Thymus (tissue), 11 donors: ENCODE measurements at regions not wholly inside any gene's neighbourhood (a gene's known extent, or its start where the extent isn't known, plus 50 kb on each side); places are given as distances from the start of the nearest gene placed in this dataset.
"Not testable (repeated sequence)": the region's sequence is repeated elsewhere in the genome, so short reads cannot be mapped to it uniquely, and the experiment has no call there.

ENCODE experiments used
- DNase-seq, 9 donors: peaks; one replicate each; pipeline ENCODE4 v3.0.0-alpha.2; 2013; ENCODE audit warnings: low spot score in 9 of 9, low read depth in 6 of 9, missing footprints in 1 of 9
- H3K27ac ChIP-seq, 2 donors: one replicate each; pipeline ENCODE4 v1.5.1; 2013; ENCODE audit warnings: control low read depth in 1 of 2, low read depth in 1 of 2, low read length in 1 of 2, mild to moderate bottlenecking in 1 of 2, moderate library complexity in 1 of 2
- H3K27me3 ChIP-seq, 2 donors: one replicate each; pipeline ENCODE4 v1.5.1; 2013; ENCODE audit warnings: low read length in 1 of 2; ENCODE audit not compliant: control insufficient read depth in 2 of 2, insufficient read depth in 1 of 2
- H3K36me3 ChIP-seq, 2 donors: one replicate each; pipeline ENCODE4 v1.5.1; 2013; ENCODE audit warnings: low read length in 1 of 2, mild to moderate bottlenecking in 1 of 2, moderate library complexity in 1 of 2; ENCODE audit not compliant: control insufficient read depth in 2 of 2, insufficient read depth in 2 of 2
- H3K4me1 ChIP-seq, 2 donors: one replicate each; pipeline ENCODE4 v1.5.1; 2013; ENCODE audit warnings: low read length in 2 of 2; ENCODE audit not compliant: control insufficient read depth in 2 of 2, insufficient read depth in 2 of 2
- H3K4me3 ChIP-seq, 2 donors: one replicate each; pipeline ENCODE4 v1.5.1; 2013; ENCODE audit warnings: low read length in 2 of 2, control low read depth in 1 of 2, mild to moderate bottlenecking in 1 of 2
- H3K9me3 ChIP-seq, 2 donors: one replicate each; pipeline ENCODE4 v1.5.1; 2013; ENCODE audit warnings: low read length in 1 of 2, mild to moderate bottlenecking in 1 of 2; ENCODE audit not compliant: control insufficient read depth in 2 of 2, insufficient read depth in 1 of 2
- WGBS: extraction: QIAGEN DNeasy Blood & Tissue Kit; methylation state at CpG from one replicate; pipeline ENCODE4 v1.1.7; 2013; 5-methylcytosine and 5-hydroxymethylcytosine counted together
- donor health status: healthy.

DNA sequence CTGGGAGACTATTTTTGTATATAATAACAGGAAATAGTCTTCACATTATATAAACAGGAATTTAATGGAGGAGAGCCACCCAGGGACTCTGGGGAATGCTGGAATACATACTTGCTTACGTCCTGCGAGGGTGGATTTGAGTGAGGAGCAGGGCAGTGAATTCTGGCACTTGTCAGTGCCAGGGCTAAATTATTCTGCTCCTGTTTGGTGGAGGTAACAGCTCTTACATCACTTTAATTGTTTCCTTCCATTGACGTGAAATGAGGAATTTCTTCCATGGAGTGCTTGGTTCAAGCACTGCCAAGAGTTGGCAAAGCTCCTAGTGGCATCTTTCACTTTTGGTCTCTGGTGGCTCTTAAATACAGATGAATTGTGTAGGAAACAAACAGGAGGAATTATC, 94.1 kb upstream of the GOLGA8J start:
- H3K36me3 ChIP-seq, result no peaks in the 10 kb centered on the region
- 70% methylated on average over 3 of the region's 3 CpGs for WGBS
- H3K4me1 ChIP-seq, result no peaks in the 10 kb centered on the region
- H3K9me3 ChIP-seq, result no peaks in the 10 kb centered on the region
- H3K27ac ChIP-seq, result no peak overlapping the region
- peaks cover 0 to 2% of the 10 kb centered on the region in 2 donors for H3K27me3 ChIP-seq
- no peak for DNase-seq
- H3K4me3 ChIP-seq, result no peak overlapping the region

DNA sequence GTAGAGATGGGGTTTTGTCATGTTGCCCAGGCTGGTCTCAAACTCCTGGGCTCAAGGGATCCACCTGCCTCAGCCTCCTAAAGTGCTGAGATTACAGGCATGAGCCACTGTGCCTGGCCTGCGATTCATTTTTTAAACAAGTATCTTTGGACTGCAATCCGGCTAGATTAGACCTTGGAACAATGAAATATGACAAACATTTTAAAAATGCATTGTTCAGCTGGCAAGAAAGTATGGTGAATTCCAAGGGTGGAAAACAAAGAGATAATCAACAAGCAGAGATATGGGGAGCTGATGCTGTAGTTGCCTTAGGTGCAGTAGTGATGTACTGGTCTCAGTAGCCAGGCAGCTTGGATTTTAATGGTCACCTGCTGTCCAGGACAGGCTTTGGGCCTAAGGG, 95.8 kb upstream of the GOLGA8J start:
- H3K27me3 ChIP-seq, result peaks cover 0 to 2% of the 10 kb centered on the region in 2 donors
- 95% methylated on average over 2 of the region's 2 CpGs for WGBS
- H3K36me3 ChIP-seq, result no peaks in the 10 kb centered on the region
- DNase-seq, result no peak
- no peaks in the 10 kb centered on the region for H3K9me3 ChIP-seq
- no peak overlapping the region for H3K4me3 ChIP-seq
- no peak overlapping the region for H3K27ac ChIP-seq
- H3K4me1 ChIP-seq, result no peaks in the 10 kb centered on the region

DNA sequence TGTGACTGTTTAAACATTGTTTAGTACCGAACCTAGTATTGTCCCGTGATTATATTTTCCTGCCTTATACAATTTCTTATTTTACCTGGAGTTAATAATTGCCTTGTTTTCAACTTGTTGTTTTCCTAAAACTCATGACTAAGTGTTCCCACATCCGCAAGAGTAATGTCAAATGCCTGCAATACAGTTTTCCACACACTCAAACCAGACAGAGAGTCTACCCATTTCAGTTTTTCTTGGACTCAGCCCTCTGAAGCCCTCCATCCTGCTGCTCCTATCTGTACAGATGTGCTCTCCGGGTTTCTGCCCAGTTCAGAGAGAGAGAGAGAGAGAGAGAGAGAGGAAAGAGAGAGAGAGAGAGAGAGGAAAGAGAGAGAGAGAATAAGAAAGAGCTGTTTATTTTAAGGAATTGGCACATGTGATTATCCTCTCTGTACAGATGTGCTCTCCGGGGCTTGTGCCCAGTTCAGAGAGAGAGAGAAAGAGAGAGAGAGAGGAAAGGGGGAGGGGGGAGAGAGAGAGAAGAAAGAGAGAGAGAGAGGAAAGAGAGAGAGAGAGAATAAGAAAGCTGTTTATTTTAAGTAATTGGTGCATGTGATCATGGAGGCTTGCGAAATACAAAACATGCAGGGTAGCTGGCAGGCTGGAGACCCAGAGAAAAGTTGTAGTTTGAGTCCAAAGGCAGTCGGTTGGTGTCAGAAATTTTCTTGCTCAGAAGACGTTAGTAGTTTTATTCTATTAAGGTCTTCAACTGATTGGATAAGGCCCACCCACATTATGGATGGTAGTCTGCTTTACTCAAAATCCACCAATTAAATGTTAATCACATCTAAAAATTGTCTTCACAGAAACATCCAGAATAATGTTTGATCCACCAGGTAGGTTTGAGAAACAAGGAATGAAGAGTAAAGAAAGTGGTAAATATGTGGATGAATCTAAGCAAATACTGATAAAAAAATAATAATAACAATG, 104.1 kb upstream of the GOLGA8J start:
- Histone ChIP-seq H3K9me3 (no peaks in the 10 kb centered on the region), H3K27me3 (no peaks in the 10 kb centered on the region), H3K4me3 (no peak overlapping the region), H3K4me1 (no peaks in the 10 kb centered on the region), H3K27ac (no peak overlapping the region), H3K36me3 (no peaks in the 10 kb centered on the region)
- WGBS, result 89% methylated on average over 8 of the region's 8 CpGs
- no peak for DNase-seq

DNA sequence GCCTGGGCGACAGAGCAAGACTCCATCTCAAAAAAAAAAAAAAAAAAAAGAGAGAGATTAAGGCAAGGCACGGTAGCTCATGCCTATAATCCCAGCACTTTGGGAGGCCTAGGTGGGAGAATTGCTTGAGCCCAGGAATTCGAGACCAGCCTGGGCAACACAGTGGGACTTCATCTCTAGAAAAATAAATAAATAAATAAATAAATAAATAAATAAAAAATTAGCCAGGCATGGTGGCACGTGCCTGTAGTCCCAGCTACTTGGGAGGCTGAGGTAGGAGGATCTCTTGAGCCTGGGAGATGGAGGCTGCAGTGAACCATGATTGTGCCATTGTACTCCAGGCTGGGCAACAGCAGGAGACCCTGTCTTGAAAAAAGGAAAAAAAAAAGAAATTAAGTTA, 108.7 kb upstream of the GOLGA8J start:
- 90% methylated on average over 4 of the region's 4 CpGs for WGBS
- not testable (repeated sequence) for H3K9me3 ChIP-seq, H3K4me3 ChIP-seq, DNase-seq, H3K27ac ChIP-seq, H3K36me3 ChIP-seq, H3K4me1 ChIP-seq
- peaks cover 16 to 18% of the 10 kb centered on the region in 2 donors for H3K27me3 ChIP-seq

DNA sequence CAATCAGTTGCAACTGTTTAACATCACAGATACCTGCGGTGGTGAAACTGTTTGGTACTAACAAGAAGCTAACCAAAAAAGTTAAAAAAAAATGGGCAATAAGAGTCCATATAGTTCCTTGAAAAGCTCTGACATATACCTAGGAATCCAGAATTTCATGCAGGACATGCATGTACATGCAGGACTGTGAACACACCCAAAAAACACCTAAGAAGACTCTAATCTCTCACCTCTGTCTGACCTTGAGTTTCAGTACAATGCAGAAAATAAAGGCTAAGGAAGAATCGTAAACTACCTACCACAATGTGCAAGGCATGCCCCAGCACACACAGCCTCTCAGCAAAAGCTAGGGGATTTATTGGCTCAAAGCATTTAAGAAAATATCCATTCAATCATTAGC, 110.7 kb upstream of the GOLGA8J start:
- Histone ChIP-seq H3K27me3 (peaks cover 31 to 36% of the 10 kb centered on the region in 2 donors), H3K36me3 (no peaks in the 10 kb centered on the region), H3K9me3 (no peaks in the 10 kb centered on the region), H3K4me3 (no peak overlapping the region), H3K4me1 (no peaks in the 10 kb centered on the region), H3K27ac (no peak overlapping the region)
- WGBS, result 94% methylated on average over 2 of the region's 2 CpGs
- no peak for DNase-seq

DNA sequence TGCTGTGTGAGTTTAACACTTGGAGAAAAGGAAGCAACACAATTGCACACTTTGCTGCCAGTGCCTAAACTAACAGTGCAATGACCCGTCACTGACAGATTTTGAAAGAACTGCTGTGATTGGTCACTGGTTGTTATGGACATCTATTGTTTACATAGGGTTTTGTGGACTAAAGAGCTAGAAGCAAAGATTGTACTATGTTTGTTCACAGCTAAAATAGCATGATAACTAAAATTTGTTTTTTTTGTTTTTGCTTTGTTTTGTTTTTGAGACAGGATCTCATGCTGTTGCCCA, 112.4 kb upstream of the GOLGA8J start:
- Histone ChIP-seq H3K27ac (no peak overlapping the region), H3K36me3 (no peaks in the 10 kb centered on the region), H3K4me3 (no peak overlapping the region), H3K9me3 (no peaks in the 10 kb centered on the region), H3K4me1 (no peaks in the 10 kb centered on the region), H3K27me3 (peaks cover 37 to 42% of the 10 kb centered on the region in 2 donors)
- DNase-seq, result no peak
- 83% methylated on average over 1 of the region's 1 CpG for WGBS

DNA sequence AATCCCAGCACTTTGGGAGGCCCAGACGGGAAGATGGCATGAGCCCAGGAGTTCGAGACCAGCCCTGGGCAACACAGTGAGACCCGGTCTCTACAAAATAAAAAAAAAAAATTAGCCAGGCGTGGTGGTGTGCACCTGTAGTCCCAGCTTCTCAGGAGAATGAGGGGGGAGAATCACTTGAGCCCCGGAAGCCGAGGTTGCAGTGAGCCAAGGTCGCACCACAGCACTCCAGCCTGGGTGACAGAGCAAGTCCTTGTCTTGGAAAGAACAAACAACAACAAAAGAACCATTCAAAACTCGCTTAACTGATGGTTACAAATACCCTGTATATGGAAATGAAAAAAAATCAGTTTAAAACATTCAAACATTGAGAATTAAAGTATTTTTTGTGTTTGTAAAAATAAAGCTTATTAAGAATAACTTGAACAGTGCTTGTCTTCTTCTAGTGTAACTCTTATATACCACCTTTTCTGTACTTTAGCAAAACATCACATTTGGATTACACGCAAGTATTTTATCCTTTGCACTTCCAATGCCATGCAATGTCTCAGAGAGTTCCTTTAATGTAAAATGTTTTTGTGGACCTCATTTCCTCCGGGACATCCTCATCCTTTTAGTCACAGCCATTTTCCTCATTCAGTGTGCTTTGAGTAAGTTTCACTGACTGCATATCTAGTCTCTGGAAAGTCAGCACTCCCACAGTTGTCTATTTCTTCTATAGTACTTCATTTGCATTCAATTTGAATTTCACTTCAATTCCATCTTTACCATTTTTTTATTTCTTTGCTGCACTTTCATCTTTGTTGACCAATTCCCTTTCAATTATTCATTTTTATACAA, 113.0 kb upstream of the GOLGA8J start:
- 93% methylated on average over 10 of the region's 10 CpGs for WGBS
- Histone ChIP-seq H3K36me3 (no peaks in the 10 kb centered on the region), H3K4me3 (no peak overlapping the region), H3K27me3 (peaks cover 37 to 43% of the 10 kb centered on the region in 2 donors), H3K27ac (no peak overlapping the region), H3K4me1 (no peaks in the 10 kb centered on the region), H3K9me3 (no peaks in the 10 kb centered on the region)
- no peak for DNase-seq

DNA sequence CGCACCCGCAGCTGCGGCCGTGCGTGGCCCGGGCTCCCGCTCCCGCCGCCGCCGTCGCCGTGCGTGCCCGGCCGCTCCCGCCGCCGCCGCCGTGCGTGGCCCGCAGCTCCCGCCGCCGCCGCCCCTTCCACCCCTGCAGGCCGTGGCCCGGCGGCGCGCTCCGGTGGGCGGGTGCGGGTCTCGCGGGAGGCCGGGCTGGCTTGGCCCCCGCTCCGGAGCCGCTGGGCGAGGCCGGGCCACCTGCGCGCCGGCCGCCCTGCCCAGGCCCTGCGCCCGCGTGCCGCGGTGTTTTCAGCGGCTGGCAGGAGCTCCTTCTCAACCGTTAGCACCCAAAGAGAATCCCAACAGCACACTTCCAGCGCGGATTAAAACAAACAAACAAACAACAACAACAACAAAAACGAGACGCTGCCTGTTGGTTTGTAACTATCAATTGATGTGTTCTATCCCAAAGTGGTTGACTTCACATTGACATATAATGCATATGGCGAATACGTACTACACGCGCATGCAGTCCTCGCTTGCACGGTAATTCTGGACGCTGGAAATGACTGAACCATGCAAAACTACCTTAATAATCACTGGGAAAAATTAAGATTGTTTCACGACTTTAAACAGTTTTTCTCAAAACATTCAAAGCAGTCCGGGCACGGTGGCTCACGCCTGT, 113.7 kb upstream of the GOLGA8J start:
- Histone ChIP-seq H3K36me3 (no peaks in the 10 kb centered on the region), H3K27me3 (peaks cover 37 to 43% of the 10 kb centered on the region in 2 donors), H3K9me3 (no peaks in the 10 kb centered on the region), H3K4me1 (no peaks in the 10 kb centered on the region), H3K4me3 (no peak overlapping the region), H3K27ac (no peak overlapping the region)
- 18% methylated on average over 69 of the region's 69 CpGs for WGBS
- no peak for DNase-seq
